Gastroesophageal sphincter (tissue), 4 donors: ENCODE measurements at regions not wholly inside any gene's neighbourhood (a gene's known extent, or its start where the extent isn't known, plus 50 kb on each side); places are given as distances from the start of the nearest gene placed in this dataset.

Experiments used
- ATAC-seq: fragments of 150-250 bp; one replicate; pipeline ENCODE4 v1.9.1; 2016; ENCODE audit warnings: mild to moderate bottlenecking, moderate library complexity
- H3K27ac ChIP-seq, 4 donors: fragments of 200-600 bp; sonication (generic) in 3 of 4; 1 replicate in 3 of 4; 2 replicates in 1 of 4; pipeline ENCODE4 v1.5.1; 2016 to 2019
- H3K27me3 ChIP-seq: fragments of 200-600 bp; sonication (generic); one replicate; pipeline ENCODE4 v1.5.1; 2019
- H3K36me3 ChIP-seq, 2 donors: fragments of 200-600 bp; sonication (generic); one replicate each; pipeline ENCODE4 v1.5.1; 2019; ENCODE audit warnings: control low read depth in 1 of 2
- H3K4me1 ChIP-seq, 3 donors: fragments of 200-600 bp; sonication (generic); 1 replicate in 2 of 3; 2 replicates in 1 of 3; pipeline ENCODE4 v1.5.1; 2016 to 2019; ENCODE audit warnings: control low read depth in 2 of 3
- H3K4me3 ChIP-seq, 2 donors: fragments of 200-600 bp; sonication (generic); one replicate each; pipeline ENCODE4 v1.5.1; 2019; ENCODE audit warnings: mild to moderate bottlenecking in 1 of 2, moderate library complexity in 1 of 2
- H3K9me3 ChIP-seq, 3 donors: fragments of 200-600 bp; sonication (generic); one replicate each; pipeline ENCODE4 v1.5.1; 2017 to 2019; ENCODE audit warnings: control low read depth in 2 of 3
- EP300 ChIP-seq: sonication (generic); formaldehyde crosslinking; IDR thresholded peaks from one replicate; pipeline ENCODE4 v1.6.1; 2017; ENCODE audit warnings: antibody characterized with exemption, mild to moderate bottlenecking
- POLR2A ChIP-seq, 2 donors: fragments of 450-650 bp; IDR thresholded peaks; one replicate each; pipeline ENCODE4 v1.6.1; 2017; ENCODE audit warnings: antibody characterized with exemption in 2 of 2, mild to moderate bottlenecking in 2 of 2, moderate library complexity in 1 of 2
- POLR2AphosphoS5 ChIP-seq: sonication (generic); formaldehyde crosslinking; IDR thresholded peaks from one replicate; pipeline ENCODE4 v1.6.1; 2017; ENCODE audit warnings: antibody characterized with exemption
- WGBS, 2 donors: methylation state at CpG; one replicate each; pipeline ENCODE4 v1.1.5; 2018; ENCODE audit warnings: low coverage in 1 of 2; 5-methylcytosine and 5-hydroxymethylcytosine counted together
- TF ChIP-seq, protein P1 (sequence below), 4 experiments: fragments of 200-600 bp in 2 of 4; fragments of 450-650 bp in 2 of 4; sonication (generic) in 1 of 4; IDR thresholded peaks; one replicate each; pipeline ENCODE4 v1.5.1; 2017 to 2019; ENCODE audit warnings: antibody characterized with exemption in 4 of 4, mild to moderate bottlenecking in 2 of 4, moderate library complexity in 2 of 4

- Histone ChIP-seq H3K4me3 (no peak overlapping the region), H3K4me1 (no peaks in the 10 kb centered on the region), H3K36me3 (no peaks in the 10 kb centered on the region), H3K27me3 (no peaks in the 10 kb centered on the region), H3K9me3 (no peaks in the 10 kb centered on the region), H3K27ac (no peak overlapping the region)
- TF ChIP-seq POLR2A (IDR thresholded peaks at IDR 0.05), result no peak
- ATAC-seq, result no peak
- WGBS, 2 donors, result 79% methylated on average over 3 of the region's 3 CpGs; no CpG with 5 or more reads in 1 of the 2 donors
These were observed 625.8 kb upstream of the ALCAM start for GRCh38 chr3:104740874-104741379.

GRCh38 chr3:104742044-104742443 lies 624.7 kb upstream of the ALCAM start:
- TF ChIP-seq, protein P1, sequence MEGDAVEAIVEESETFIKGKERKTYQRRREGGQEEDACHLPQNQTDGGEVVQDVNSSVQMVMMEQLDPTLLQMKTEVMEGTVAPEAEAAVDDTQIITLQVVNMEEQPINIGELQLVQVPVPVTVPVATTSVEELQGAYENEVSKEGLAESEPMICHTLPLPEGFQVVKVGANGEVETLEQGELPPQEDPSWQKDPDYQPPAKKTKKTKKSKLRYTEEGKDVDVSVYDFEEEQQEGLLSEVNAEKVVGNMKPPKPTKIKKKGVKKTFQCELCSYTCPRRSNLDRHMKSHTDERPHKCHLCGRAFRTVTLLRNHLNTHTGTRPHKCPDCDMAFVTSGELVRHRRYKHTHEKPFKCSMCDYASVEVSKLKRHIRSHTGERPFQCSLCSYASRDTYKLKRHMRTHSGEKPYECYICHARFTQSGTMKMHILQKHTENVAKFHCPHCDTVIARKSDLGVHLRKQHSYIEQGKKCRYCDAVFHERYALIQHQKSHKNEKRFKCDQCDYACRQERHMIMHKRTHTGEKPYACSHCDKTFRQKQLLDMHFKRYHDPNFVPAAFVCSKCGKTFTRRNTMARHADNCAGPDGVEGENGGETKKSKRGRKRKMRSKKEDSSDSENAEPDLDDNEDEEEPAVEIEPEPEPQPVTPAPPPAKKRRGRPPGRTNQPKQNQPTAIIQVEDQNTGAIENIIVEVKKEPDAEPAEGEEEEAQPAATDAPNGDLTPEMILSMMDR (IDR thresholded peaks at IDR 0.05), result no peak
- no peak for TF ChIP-seq POLR2A (IDR thresholded peaks at IDR 0.05)
- no peak for TF ChIP-seq EP300
- no peak for TF ChIP-seq POLR2AphosphoS5
- Histone ChIP-seq H3K36me3 (no peaks in the 10 kb centered on the region), H3K4me3 (no peak overlapping the region), H3K9me3 (no peaks in the 10 kb centered on the region), H3K27ac (no peak overlapping the region), H3K4me1 (no peaks in the 10 kb centered on the region), H3K27me3 (no peaks in the 10 kb centered on the region)
- 83 to 84% methylated on average over 2 of the region's 2 CpGs for WGBS, 2 donors
- ATAC-seq, result no peak

- Histone ChIP-seq H3K9me3 (no peaks in the 10 kb centered on the region), H3K4me1 (no peaks in the 10 kb centered on the region), H3K27me3 (no peaks in the 10 kb centered on the region), H3K36me3 (no peaks in the 10 kb centered on the region), H3K27ac (no peak overlapping the region), H3K4me3 (no peak overlapping the region)
- 73 to 82% methylated on average over 2 of the region's 3 CpGs for whole genome bisulfite sequencing, 2 donors
- ATAC-seq, result no peak
- no peak for TF ChIP-seq POLR2A (IDR thresholded peaks at IDR 0.05)
These were observed 621.4 kb upstream of the ALCAM start for GRCh38 chr3:104745313-104745712.

GRCh38 chr3:104746056-104746455 lies 620.7 kb upstream of the ALCAM start:
- TF ChIP-seq, protein P1 (IDR thresholded peaks at IDR 0.05), result no peak
- TF ChIP-seq EP300 (no peak), POLR2A (IDR thresholded peaks at IDR 0.05) (no peak), POLR2AphosphoS5 (no peak)
- H3K27me3 ChIP-seq, result no peaks in the 10 kb centered on the region
- H3K9me3 ChIP-seq, result no peaks in the 10 kb centered on the region
- H3K4me3 ChIP-seq, result no peak overlapping the region
- no peak for ATAC-seq
- no peaks in the 10 kb centered on the region for H3K36me3 ChIP-seq
- H3K4me1 ChIP-seq, result no peaks in the 10 kb centered on the region
- H3K27ac ChIP-seq, result no peak overlapping the region

GRCh38 chr3:104750581-104750980 lies 616.1 kb upstream of the ALCAM start:
- no peak for ATAC-seq
- no peaks in the 10 kb centered on the region for H3K27me3 ChIP-seq
- H3K36me3 ChIP-seq, result no peaks in the 10 kb centered on the region
- no peaks in the 10 kb centered on the region for H3K9me3 ChIP-seq
- no peak for TF ChIP-seq EP300
- no peak for TF ChIP-seq POLR2AphosphoS5
- TF ChIP-seq POLR2A (IDR thresholded peaks at IDR 0.05), result no peak
- TF ChIP-seq, protein P1 (IDR thresholded peaks at IDR 0.05), result no peak
- no peak overlapping the region for H3K27ac ChIP-seq
- H3K4me1 ChIP-seq, result no peaks in the 10 kb centered on the region
- 27 to 51% methylated on average over 4 of the region's 4 CpGs for WGBS, 2 donors
- H3K4me3 ChIP-seq, result no peak overlapping the region

DNA sequence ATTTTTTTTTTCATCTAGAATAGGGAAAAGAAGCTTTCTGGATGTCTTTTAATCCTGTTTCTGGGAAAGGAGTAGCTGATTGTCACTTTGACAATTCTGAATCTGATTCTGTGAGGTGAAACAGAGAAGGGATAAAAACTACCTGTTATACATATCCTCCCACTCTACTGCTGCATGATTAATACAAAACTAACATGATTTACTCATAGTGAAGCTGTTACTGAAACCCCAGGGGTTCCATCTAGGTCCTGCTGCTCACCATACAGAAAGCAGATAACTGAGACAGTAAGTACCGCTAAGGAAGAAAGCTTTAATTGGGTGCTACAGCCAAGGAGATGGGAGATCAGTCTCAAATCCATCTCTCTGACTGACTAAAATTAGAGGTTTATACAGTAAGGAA lies 610.9 kb upstream of the ALCAM start:
- Histone ChIP-seq H3K4me1 (no peaks in the 10 kb centered on the region), H3K27ac (no peak overlapping the region), H3K36me3 (no peaks in the 10 kb centered on the region), H3K27me3 (no peaks in the 10 kb centered on the region), H3K4me3 (no peak overlapping the region), H3K9me3 (no peaks in the 10 kb centered on the region)
- ATAC-seq, result no peak
- TF ChIP-seq, protein P1 (IDR thresholded peaks at IDR 0.05), result no peak
- TF ChIP-seq EP300, result no peak
- TF ChIP-seq POLR2A (IDR thresholded peaks at IDR 0.05), result no peak
- no peak for TF ChIP-seq POLR2AphosphoS5
- WGBS, 2 donors, result 90% methylated on average over 1 of the region's 1 CpG; no CpG with 5 or more reads in 1 of the 2 donors
